Suprapubic skin (tissue), 4 donors: ENCODE measurements at regions not wholly inside any gene's neighbourhood (a gene's known extent, or its start where the extent isn't known, plus 50 kb on each side); places are given as distances from the start of the nearest gene placed in this dataset.

Experiments
- EP300 ChIP-seq: sonication (generic); formaldehyde crosslinking; IDR thresholded peaks from one replicate; pipeline ENCODE4 v1.6.1; 2017; ENCODE audit warnings: antibody characterized with exemption
- POLR2A ChIP-seq, 2 donors: fragments of 450-650 bp; IDR thresholded peaks; one replicate each; pipeline ENCODE4 v1.6.1; 2017; ENCODE audit warnings: antibody characterized with exemption in 2 of 2, mild to moderate bottlenecking in 2 of 2, moderate library complexity in 2 of 2
- POLR2AphosphoS5 ChIP-seq, 3 donors: sonication (generic); formaldehyde crosslinking; IDR thresholded peaks; one replicate each; pipeline ENCODE4 v1.6.1; 2017; ENCODE audit warnings: antibody characterized with exemption in 3 of 3
- TF ChIP-seq, protein P1 (sequence below), 2 donors: fragments of 200-600 bp in 1 of 2; fragments of 450-650 bp in 1 of 2; sonication (generic) in 1 of 2; IDR thresholded peaks; one replicate each; pipeline ENCODE4 v1.5.1; 2016 to 2019; ENCODE audit warnings: antibody characterized with exemption in 2 of 2, mild to moderate bottlenecking in 1 of 2, moderate library complexity in 1 of 2

DNA sequence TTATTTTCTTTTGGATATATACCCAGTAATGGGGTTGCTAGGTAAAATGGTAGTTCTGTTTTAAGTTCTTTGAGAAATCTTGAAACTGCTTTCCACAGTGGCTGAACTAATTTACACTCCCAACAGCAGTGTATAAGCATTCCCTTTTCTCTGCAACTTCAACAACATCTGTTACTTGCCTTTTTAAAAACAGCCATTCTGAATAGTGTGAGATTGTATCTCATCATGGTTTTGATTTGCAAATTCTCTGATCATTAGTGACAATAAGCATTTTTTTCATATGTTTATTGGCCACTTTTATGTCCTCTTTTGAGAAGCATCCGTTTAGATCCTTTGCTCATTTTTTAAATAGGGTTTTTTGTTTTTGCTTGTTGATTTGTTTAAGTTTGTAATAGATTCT, 291.3 kb upstream of the COL3A1 start:
- TF ChIP-seq, protein P1, sequence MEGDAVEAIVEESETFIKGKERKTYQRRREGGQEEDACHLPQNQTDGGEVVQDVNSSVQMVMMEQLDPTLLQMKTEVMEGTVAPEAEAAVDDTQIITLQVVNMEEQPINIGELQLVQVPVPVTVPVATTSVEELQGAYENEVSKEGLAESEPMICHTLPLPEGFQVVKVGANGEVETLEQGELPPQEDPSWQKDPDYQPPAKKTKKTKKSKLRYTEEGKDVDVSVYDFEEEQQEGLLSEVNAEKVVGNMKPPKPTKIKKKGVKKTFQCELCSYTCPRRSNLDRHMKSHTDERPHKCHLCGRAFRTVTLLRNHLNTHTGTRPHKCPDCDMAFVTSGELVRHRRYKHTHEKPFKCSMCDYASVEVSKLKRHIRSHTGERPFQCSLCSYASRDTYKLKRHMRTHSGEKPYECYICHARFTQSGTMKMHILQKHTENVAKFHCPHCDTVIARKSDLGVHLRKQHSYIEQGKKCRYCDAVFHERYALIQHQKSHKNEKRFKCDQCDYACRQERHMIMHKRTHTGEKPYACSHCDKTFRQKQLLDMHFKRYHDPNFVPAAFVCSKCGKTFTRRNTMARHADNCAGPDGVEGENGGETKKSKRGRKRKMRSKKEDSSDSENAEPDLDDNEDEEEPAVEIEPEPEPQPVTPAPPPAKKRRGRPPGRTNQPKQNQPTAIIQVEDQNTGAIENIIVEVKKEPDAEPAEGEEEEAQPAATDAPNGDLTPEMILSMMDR (IDR thresholded peaks at IDR 0.05), result no peak
- TF ChIP-seq EP300 (no peak), POLR2A (IDR thresholded peaks at IDR 0.05) (no peak), POLR2AphosphoS5 (IDR thresholded peaks at IDR 0.05) (no peak)
